Neural cell (in vitro differentiated cells): ENCODE measurements at regions not wholly inside any gene's neighbourhood (a gene's known extent, or its start where the extent isn't known, plus 50 kb on each side); places are given as distances from the start of the nearest gene placed in this dataset.

Experiments used
- H2AFZ ChIP-seq: fragments of 200-600, 300-800 bp; sonication (generic), shearing (Covaris generic); 2 replicates; pipeline ENCODE4 v1.6.0; 2014; ENCODE audit warnings: low read depth, mild to moderate bottlenecking, antibody characterized with exemption, low read length, moderate library complexity
- H3F3A ChIP-seq: fragments of 200-600 bp; shearing (Covaris generic); 2 replicates; pipeline ENCODE4 v1.6.1; 2016; ENCODE audit warnings: mild to moderate bottlenecking, moderate library complexity, mixed read lengths, antibody characterized with exemption, low read length; ENCODE audit not compliant: insufficient read depth, poor library complexity, severe bottlenecking
- H3K27ac ChIP-seq: fragments of 200-600, 300-800 bp; sonication (generic), shearing (Covaris generic); 2 replicates; pipeline ENCODE4 v1.5.1; 2014; ENCODE audit warnings: mild to moderate bottlenecking, low read length, moderate library complexity
- H3K27me3 ChIP-seq: fragments of 300-800, 200-600 bp; sonication (generic), shearing (Covaris generic); 2 replicates; pipeline ENCODE4 v1.6.0; 2014; ENCODE audit warnings: mild to moderate bottlenecking, low read depth, low read length, moderate library complexity; ENCODE audit not compliant: insufficient read depth
- H3K36me3 ChIP-seq: fragments of 300-800, 200-600 bp; sonication (generic), shearing (Covaris generic); 2 replicates; pipeline ENCODE4 v1.5.1; 2014; ENCODE audit warnings: mild to moderate bottlenecking, antibody characterized with exemption, low read length, moderate library complexity; ENCODE audit not compliant: insufficient read depth
- H3K4me2 ChIP-seq: fragments of 300-800, 200-600 bp; sonication (generic), shearing (Covaris generic); 2 replicates; pipeline ENCODE4 v1.6.0; 2014; ENCODE audit warnings: mild to moderate bottlenecking, low read length
- H3K4me3 ChIP-seq: fragments of 300-800, 200-600 bp; sonication (generic), shearing (Covaris generic); 2 replicates; pipeline ENCODE4 v1.5.1; 2014; ENCODE audit warnings: mild to moderate bottlenecking, low read length, moderate library complexity
- H3K79me2 ChIP-seq: fragments of 200-600 bp; shearing (Covaris generic); replicated peaks from 2 replicates; pipeline ENCODE4 v1.6.0; 2014; ENCODE audit warnings: mild to moderate bottlenecking, low read length, moderate library complexity; ENCODE audit not compliant: insufficient read depth
- H3K9ac ChIP-seq: fragments of 300-800, 200-600 bp; sonication (generic), shearing (Covaris generic); 2 replicates; pipeline ENCODE4 v1.6.1; 2016; ENCODE audit warnings: mild to moderate bottlenecking, low read length, mixed read lengths
- H3K9me2 ChIP-seq: fragments of 200-600 bp; shearing (Covaris generic); 2 replicates; pipeline ENCODE4 v1.6.1; 2016; ENCODE audit warnings: mild to moderate bottlenecking, low read length, mixed read lengths; ENCODE audit not compliant: insufficient read depth
- H3K9me3 ChIP-seq: fragments of 200-600, 300-800 bp; sonication (generic), shearing (Covaris generic); 2 replicates; pipeline ENCODE4 v1.6.1; 2016; ENCODE audit warnings: mild to moderate bottlenecking, mixed run types, low read length, moderate library complexity, mixed read lengths
- H4K20me1 ChIP-seq: fragments of 200-600 bp; shearing (Covaris generic); 2 replicates; pipeline ENCODE4 v1.6.1; 2016; ENCODE audit warnings: mild to moderate bottlenecking, mixed run types; ENCODE audit not compliant: insufficient read depth
- CTCF ChIP-seq: fragments of 450-650 bp; IDR thresholded peaks from 2 replicates; pipeline ENCODE4 v1.5.1; 2014; ENCODE audit warnings: antibody characterized with exemption, mild to moderate bottlenecking, moderate library complexity; ENCODE audit not compliant: poor library complexity, severe bottlenecking
- EP300 ChIP-seq: fragments of 450-650 bp; conservative IDR thresholded peaks from 2 replicates; pipeline ENCODE4 v1.6.1; 2014; ENCODE audit warnings: antibody characterized with exemption, mild to moderate bottlenecking, moderate library complexity; ENCODE audit not compliant: poor library complexity, severe bottlenecking
- EZH2 ChIP-seq: fragments of 200-600, 300-800 bp; shearing (Covaris generic), sonication (generic); IDR thresholded peaks from 2 replicates; pipeline ENCODE4 v1.6.1; 2014; ENCODE audit warnings: antibody characterized with exemption, low read length, borderline replicate concordance, mild to moderate bottlenecking; ENCODE audit not compliant: insufficient read depth, poor library complexity, severe bottlenecking
- MXI1 ChIP-seq: fragments of 450-650 bp; conservative IDR thresholded peaks from 2 replicates; pipeline ENCODE4 v1.6.1; 2014; ENCODE audit warnings: antibody characterized with exemption, mild to moderate bottlenecking; ENCODE audit not compliant: poor library complexity, severe bottlenecking
- POLR2AphosphoS5 ChIP-seq: IDR thresholded peaks from 2 replicates; pipeline ENCODE4 v1.6.1; 2012
- RAD21 ChIP-seq: fragments of 450-650 bp; conservative IDR thresholded peaks from 2 replicates; pipeline ENCODE4 v1.6.1; 2014; ENCODE audit warnings: antibody characterized with exemption, mild to moderate bottlenecking, moderate library complexity
- SMC3 ChIP-seq: fragments of 450-650 bp; conservative IDR thresholded peaks from 2 replicates; pipeline ENCODE4 v1.6.1; 2014; ENCODE audit warnings: antibody characterized with exemption, mild to moderate bottlenecking, moderate library complexity; ENCODE audit not compliant: poor library complexity
- TAF1 ChIP-seq: IDR thresholded peaks from 2 replicates; pipeline ENCODE4 v1.6.1; 2012; ENCODE audit warnings: low read depth
- TF ChIP-seq, protein P1 (sequence below): IDR thresholded peaks from 2 replicates; pipeline ENCODE4 v1.6.1; 2012; ENCODE audit warnings: borderline replicate concordance

GRCh38 chr4:42310358-42310757, 86.9 kb upstream of the SHISA3 start:
- Histone ChIP-seq H3K36me3 (no peaks in the 10 kb centered on the region), H3K79me2 (no peaks in the 10 kb centered on the region), H3K27me3 (no peaks in the 10 kb centered on the region), H2AFZ (no peak overlapping the region), H3F3A (no peaks in the 10 kb centered on the region), H3K9me2 (no peaks in the 10 kb centered on the region), H3K9ac (no peak overlapping the region), H4K20me1 (no peaks in the 10 kb centered on the region), H3K4me3 (no peak overlapping the region), H3K9me3 (no peaks in the 10 kb centered on the region), H3K4me2 (no peak overlapping the region), H3K27ac (no peak overlapping the region)
- TF ChIP-seq, protein P1, sequence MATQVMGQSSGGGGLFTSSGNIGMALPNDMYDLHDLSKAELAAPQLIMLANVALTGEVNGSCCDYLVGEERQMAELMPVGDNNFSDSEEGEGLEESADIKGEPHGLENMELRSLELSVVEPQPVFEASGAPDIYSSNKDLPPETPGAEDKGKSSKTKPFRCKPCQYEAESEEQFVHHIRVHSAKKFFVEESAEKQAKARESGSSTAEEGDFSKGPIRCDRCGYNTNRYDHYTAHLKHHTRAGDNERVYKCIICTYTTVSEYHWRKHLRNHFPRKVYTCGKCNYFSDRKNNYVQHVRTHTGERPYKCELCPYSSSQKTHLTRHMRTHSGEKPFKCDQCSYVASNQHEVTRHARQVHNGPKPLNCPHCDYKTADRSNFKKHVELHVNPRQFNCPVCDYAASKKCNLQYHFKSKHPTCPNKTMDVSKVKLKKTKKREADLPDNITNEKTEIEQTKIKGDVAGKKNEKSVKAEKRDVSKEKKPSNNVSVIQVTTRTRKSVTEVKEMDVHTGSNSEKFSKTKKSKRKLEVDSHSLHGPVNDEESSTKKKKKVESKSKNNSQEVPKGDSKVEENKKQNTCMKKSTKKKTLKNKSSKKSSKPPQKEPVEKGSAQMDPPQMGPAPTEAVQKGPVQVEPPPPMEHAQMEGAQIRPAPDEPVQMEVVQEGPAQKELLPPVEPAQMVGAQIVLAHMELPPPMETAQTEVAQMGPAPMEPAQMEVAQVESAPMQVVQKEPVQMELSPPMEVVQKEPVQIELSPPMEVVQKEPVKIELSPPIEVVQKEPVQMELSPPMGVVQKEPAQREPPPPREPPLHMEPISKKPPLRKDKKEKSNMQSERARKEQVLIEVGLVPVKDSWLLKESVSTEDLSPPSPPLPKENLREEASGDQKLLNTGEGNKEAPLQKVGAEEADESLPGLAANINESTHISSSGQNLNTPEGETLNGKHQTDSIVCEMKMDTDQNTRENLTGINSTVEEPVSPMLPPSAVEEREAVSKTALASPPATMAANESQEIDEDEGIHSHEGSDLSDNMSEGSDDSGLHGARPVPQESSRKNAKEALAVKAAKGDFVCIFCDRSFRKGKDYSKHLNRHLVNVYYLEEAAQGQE: no peak
- TF ChIP-seq TAF1 (no peak), POLR2AphosphoS5 (no peak), CTCF (no peak), EZH2 (no peak), EP300 (no peak), MXI1 (no peak), SMC3 (no peak), RAD21 (no peak)

DNA sequence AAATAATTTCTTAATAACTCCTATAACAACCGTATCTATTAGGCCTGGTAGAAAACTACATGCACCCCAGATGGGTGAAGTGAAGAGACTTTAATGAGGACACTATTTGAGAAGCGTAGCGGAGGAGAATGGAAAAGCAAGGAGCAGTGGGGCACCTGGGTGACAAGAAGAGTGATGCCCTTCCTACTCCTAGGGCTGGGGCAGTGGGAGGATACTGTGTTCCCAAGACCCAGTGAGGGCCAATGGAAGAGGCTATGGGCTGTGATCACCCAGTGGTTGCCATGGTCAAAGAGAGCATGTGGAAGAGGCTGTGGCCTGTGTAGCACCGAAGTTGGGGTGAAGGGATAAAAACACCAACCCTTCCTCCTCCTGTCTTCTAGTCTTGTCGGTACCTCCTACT, 86.5 kb upstream of the SHISA3 start:
- H3K27me3 ChIP-seq: no peaks in the 10 kb centered on the region
- H3K36me3 ChIP-seq: no peaks in the 10 kb centered on the region
- no peak overlapping the region for H3K4me3 ChIP-seq
- no peak overlapping the region for H2AFZ ChIP-seq
- no peak overlapping the region for H3K9ac ChIP-seq
- no peak for TF ChIP-seq EP300
- TF ChIP-seq EZH2: no peak
- TF ChIP-seq TAF1: no peak
- no peak for TF ChIP-seq RAD21
- TF ChIP-seq CTCF: no peak
- H3K4me2 ChIP-seq: no peak overlapping the region
- H3K79me2 ChIP-seq: no peaks in the 10 kb centered on the region
- no peaks in the 10 kb centered on the region for H3K9me2 ChIP-seq
- no peaks in the 10 kb centered on the region for H3F3A ChIP-seq
- H3K9me3 ChIP-seq: no peaks in the 10 kb centered on the region
- no peaks in the 10 kb centered on the region for H4K20me1 ChIP-seq
- H3K27ac ChIP-seq: no peak overlapping the region
